GM18867 (cell line): ENCODE measurements at regions not wholly inside any gene's neighbourhood (a gene's known extent, or its start where the extent isn't known, plus 50 kb on each side); places are given as distances from the start of the nearest gene placed in this dataset.
A peak's percentile ranks its signal among the peaks of the same experiment; 100 is the strongest.
"Not testable (repeated sequence)": the region's sequence is repeated elsewhere in the genome, so short reads cannot be mapped to it uniquely, and the experiment has no call there.

Source experiments
- ATAC-seq: cut with Tn5 transposase; IDR thresholded peaks from one replicate; pipeline ENCODE4 v1.9.1; 2021; ENCODE audit warnings: mild to moderate bottlenecking, moderate library complexity; ENCODE audit not compliant: unreplicated experiment

DNA sequence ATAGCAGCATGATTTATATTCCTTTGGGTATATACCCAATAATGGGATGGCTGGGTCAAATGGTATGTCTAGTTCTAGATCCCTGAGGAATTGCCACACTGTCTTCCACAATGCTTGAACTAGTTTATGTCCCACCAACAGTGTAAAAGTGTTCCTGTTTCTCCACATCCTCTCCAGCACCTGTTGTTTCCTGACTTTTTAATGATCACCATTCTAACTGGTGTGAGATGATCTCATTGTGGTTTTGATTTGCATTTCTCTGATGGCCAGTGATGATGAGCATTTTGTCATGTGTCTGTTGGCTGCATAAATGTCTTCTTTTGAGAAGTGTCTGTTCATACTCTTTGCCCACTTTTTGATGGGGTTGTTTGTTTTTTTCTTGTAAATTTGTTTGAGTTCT, 54.0 kb upstream of the GPR89A start:
- ATAC-seq: not testable (repeated sequence)

- ATAC-seq: no peak
Observed at GRCh38 chr1:145545055-145545454, 62.7 kb upstream of the GPR89A start.

DNA sequence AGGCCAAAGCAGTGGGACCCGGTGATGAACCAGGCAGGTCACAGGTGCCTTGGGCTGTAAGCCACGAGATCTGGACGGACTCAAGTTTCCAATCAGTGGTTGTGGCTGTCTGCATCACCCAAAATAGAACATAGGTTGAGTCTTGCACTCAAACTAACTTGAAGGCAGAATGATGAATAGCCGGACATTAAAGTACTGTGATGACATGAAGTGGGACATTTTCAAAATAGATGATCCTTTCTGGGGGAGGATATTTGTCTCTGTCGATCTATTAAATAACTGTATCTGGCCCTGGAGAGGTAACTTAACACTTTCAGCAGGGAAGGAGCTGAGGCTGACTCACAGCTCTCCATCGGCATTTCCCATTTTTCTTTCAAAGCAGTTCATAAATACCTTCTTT, 66.1 kb upstream of the GPR89A start:
- not testable (repeated sequence) for ATAC-seq

DNA sequence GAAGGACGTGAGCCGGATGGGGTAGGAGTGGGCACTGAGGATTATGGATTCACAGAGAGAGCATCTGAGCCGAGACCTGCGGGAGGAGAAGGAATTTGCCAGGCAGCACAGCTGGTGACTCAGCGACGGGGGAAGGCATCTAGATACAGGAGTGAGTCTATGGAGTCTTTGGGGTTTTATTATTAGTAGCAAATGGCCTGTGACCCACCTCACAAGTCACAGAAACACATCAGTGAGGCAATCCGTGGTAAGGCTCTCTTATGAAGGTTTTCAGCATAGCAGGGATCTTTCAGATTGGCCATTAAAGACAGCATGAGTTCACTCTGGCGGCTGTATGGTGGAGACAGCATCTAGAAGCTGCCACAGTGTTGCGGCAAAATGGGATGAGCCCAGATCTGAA, 66.5 kb upstream of the GPR89A start:
- ATAC-seq: not testable (repeated sequence)

GRCh38 chr1:145538118-145538882, 69.5 kb upstream of the GPR89A start:
- ATAC-seq: not testable (repeated sequence)

DNA sequence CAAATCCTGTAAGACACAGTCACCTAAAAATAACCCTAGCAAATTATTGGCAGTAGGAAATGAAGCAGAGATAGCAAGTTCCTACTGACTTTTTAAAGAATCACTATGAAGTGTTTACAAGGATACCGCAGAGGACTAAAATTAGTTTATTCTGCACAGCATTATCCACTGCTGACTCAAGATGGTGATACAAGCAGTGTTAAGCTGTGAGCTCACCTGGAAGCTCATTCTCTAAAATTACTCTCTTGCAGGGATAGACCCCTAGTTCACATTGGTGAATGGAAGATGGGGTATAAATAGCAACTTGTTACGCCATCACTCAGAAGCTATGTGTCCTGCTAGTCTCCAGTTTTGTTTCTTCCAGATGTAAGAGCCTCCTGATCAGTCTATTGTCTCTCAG, 70.8 kb upstream of the GPR89A start:
- ATAC-seq: not testable (repeated sequence)

- not testable (repeated sequence) for ATAC-seq
Observed at GRCh38 chr1:145535461-145535860, 72.3 kb upstream of the GPR89A start.

DNA sequence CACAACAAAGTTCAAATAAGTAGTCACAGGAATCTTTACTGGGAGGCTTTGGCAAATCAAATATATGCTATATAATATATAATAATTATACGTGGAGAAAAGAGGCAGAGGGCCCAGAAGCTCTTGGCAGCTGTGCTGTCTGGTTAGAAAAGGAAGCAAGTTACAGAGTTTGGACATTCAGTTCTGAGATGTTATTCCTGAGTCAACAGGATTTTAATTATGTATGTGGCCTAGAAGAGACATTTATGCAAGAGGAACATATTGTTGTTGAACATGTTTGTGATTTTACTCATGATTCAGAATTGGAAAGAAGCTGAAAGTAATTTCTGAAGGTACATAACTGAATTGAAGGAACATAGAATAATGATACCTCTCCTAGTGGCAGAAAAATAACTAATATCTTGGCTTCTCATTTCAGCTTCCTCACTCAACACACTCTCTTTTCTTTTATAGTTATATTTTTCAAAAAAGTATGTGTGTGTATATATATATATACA, 79.7 kb upstream of the GPR89A start:
- ATAC-seq: not testable (repeated sequence)

- not testable (repeated sequence) for ATAC-seq
Observed at GRCh38 chr1:145520159-145520558, 87.6 kb upstream of the GPR89A start.

GRCh38 chr1:145519302-145519701, 88.5 kb upstream of the GPR89A start:
- not testable (repeated sequence) for ATAC-seq

- ATAC-seq: not testable (repeated sequence)
Observed at GRCh38 chr1:145513017-145513416, 87.6 kb upstream of the NBPF20 start.

GRCh38 chr1:145508053-145508452, 82.7 kb upstream of the NBPF20 start:
- ATAC-seq: peak; percentile 70

DNA sequence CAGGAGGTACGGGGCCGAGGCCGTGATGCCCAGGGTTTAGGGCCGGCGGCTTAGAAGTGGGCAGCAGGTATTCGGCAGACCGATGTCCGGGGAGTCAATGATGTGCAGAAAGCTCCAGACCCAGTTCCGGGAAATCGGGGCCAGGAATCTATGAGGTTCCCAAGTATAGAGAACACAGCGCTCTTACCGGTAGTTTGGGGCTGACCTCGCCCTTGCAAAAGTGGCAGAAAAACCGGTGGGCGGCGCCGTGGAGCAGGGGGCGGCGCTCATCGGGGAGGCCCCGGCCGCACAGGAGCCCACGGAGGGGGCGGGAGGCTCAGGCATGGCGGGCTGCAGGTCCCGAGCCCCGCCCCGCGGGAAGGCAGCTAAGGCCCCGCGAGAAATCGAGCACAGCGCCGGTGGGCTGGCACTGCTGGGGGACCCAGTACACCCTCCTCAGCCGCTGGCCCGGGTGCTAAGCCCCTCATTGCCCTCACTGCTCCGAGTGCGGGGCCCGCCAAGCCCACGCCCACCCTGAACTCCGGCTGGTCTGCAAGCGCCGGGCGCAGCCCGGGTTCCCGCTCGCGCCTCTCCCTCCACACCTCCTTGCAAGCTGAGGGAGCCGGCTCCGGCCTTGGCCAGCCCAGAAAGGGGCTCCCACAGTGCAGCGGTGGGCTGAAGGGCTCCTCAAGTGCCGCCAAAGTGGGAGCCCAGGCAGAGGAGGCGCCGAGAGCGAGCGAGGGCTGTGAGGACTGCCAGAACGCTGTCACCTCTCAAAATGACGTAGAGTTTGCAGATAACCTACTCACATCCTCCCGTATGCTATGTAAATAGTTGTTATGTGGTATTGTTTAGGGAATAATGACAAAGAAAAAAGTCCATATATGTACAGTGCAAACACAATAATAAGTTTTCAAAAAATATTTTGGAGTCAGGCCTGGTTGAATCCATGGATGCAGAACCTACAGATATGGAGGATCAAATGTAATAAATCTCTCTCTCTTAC, 80.6 kb upstream of the NBPF20 start:
- peak; percentile 57 for ATAC-seq

DNA sequence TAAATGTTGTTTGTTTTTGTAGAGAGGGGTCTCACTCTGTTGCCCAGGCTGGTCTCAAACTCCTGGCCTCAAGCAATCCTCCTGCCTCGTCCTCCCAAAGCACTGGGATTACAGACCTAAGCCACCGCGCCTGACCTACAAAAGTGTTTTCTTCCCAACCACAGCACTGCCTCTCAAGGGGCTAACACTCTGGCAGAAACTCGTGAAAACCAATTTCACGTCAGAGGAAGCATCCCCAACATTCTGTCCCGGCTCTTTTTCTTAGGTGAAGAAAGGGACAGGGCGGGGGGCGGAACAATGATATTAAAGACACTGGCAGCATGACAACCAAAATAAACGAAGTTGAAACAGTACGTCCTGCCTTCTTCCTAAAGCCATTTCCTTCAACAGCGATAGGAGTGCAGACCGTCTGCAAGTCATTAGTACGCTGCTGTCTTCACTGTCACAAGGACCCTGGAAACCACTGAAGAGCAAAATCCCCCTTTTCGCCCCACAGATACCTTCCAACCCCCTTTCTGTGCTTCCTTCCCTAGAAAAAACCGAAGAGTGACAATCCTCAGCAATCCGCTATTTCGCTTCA, 79.5 kb upstream of the NBPF20 start:
- ATAC-seq: not testable (repeated sequence)

GRCh38 chr1:145504310-145504709, 78.9 kb upstream of the NBPF20 start:
- not testable (repeated sequence) for ATAC-seq

DNA sequence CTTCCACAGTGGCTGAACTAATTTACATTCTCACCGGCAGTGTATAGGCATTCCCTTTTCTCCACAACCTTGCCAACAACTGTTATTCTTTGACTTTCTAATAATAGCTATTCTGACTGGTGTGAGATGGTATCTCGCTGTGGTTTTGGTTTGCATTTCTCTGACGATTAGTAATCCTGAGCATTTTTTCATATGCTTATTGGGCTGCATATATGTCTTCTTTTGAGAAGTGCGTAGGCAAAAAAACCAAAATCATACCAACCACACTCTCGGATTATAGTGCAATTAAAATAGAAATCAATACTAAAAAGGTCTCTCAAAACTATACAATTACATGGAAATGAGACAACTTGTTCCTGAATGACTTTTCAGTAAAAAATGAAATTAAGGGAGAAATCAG, 74.8 kb upstream of the NBPF20 start:
- not testable (repeated sequence) for ATAC-seq

DNA sequence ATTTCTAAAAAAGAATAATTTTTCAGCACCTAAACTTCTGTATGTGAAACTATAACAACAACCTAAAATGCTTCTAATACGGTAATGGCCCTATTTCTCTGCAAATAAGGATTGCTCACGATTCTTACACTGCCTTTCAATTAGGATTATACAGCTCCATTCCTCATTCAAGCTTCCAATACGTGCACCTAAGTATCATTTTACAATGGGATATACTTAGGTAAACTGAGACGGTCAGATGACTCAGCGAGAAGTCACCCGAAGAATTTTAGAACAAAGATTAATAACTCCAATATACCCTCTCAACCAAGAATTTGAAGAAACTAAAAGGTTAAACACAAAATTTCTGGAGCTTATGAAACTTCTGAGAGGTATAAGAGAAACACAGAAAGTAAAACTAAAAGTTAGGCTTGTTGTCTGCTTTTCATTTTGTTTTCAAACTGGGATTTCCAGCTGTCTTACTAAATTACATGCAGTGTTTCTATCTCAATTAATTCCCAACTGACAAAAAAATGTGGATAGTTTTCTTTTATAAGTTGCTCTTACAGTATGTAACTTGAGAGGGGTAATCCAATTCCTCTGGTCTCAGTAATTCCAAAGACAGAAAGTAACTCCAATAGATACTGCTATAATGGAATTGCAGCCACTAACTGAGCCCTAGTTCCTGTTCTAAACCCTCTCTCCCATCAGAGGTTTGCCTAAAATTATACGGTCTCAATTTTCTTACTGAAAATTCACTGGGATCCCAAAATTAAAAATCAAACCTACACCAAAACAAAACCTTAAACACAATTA, 69.9 kb upstream of the NBPF20 start:
- ATAC-seq: not testable (repeated sequence)

GRCh38 chr1:145488193-145488933, 63.0 kb upstream of the NBPF20 start:
- ATAC-seq: not testable (repeated sequence)

- not testable (repeated sequence) for ATAC-seq
Observed at GRCh38 chr1:145487156-145487555, 61.8 kb upstream of the NBPF20 start.
